DMS53 (cell line): ENCODE measurements at regions not wholly inside any gene's neighbourhood (a gene's known extent, or its start where the extent isn't known, plus 50 kb on each side); places are given as distances from the start of the nearest gene placed in this dataset.

Source experiments
- DNase-seq: peaks from one replicate; lab custom pipeline; 2025; lab: John Stamatoyannopoulos, UW

DNA sequence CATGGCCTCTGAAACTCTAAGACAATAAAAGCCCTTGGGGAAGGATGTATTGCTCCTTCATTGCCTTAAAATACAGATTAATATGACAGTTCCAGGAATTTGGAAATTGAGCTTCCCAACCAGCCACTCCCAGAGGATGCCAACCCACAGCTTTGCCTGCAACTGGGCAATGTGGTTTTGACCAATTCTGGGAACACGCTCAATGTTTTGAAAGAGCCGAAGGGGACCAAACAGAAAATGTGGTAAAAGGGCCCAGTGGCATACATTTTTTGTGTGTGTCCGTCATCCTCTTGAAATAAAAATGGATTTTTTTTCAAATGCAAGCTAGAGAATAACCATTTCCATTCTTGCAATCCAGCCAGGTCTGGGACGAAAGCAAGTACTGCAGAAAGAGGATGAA, 88.3 kb upstream of the PLEKHG7 start:
- DNase-seq: no peak

GRCh38 chr12:92614001-92614400, 88.8 kb upstream of the PLEKHG7 start:
- DNase-seq: no peak

- no peak for DNase-seq
Observed at GRCh38 chr12:92612611-92613010, 90.2 kb upstream of the PLEKHG7 start.

DNA sequence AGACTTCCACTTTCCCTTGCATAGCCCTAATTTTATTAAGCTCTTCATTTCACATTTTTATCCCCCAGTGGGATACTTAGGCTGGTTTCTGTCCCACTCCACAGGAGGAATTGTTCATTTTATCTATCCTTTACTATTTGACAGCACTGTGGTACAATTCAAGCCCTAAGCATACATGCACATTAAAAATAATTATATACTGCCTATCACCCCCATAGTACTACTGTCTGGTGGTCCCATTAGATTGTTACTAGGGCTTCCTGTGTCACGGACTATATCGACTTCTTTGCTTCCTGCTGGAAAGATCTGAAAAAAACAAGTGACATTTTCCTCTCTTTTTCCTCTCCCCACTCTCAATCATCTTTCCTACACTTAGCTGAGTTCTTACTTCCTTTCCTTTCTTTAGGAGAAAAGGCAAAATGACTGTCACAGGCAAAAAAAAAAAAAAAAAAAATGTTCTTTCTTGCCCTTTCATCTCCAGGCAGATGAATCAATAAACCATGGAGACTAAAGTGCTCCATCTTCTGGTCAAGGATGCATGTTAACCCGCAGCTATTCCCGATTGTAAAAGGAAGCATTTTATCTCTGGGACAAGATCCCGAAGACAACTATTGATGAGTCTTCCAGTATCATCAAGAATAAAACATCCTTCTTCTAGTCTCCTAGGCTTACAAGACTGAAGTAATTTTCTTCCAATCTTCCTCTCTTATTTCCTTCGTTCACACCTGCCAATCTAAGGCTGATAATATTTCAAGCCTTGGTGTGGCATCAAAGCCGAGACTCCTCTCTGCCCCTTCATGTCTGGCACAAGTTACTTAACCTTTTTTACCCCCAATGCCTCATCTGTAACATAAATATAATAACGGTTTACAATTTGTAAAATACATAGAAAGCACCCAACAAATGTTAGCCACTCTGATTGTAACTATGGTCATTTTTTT, 94.4 kb upstream of the PLEKHG7 start:
- peak; percentile 85 for DNase-seq

DNA sequence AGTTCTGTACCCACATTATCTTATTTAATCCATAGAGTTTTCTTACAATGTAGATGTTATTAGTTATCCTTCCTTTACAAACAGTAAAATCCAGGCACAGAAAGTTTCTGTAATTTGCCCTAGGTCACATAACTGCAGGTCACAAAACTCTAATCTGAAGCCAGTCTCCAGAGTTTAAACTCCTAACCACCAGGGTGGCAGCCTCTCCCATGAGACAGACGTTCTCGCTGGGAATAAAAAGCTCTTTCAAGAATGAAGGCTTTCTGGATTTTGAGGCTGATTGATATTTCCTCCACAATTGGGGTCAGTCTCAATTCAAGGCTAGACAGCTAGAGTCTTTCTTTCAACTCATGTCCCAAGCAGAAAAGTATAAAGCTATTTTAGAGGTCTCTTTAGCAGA, 95.8 kb upstream of the PLEKHG7 start:
- no peak for DNase-seq

- no peak for DNase-seq
Observed at GRCh38 chr12:92605621-92606170, 97.1 kb upstream of the PLEKHG7 start.

DNA sequence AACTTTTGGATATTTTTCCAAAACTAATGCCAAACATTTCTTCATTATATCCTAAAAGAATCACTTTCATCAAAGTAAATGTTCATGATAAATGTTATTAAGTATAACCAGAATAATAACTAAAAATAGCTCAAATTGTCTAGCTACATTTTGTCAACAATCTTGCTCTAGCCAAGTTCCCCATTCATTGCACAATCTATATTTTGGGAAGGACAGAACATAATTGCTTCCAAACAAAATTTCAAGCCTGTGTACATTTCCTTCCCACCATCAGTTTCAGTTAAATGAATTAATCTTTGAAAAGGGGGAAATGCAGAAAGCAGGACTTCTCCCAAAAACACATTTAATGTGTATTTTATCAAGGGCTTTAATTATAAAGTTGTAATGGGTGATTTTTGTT, 98.0 kb upstream of the PLEKHG7 start:
- DNase-seq: no peak

DNA sequence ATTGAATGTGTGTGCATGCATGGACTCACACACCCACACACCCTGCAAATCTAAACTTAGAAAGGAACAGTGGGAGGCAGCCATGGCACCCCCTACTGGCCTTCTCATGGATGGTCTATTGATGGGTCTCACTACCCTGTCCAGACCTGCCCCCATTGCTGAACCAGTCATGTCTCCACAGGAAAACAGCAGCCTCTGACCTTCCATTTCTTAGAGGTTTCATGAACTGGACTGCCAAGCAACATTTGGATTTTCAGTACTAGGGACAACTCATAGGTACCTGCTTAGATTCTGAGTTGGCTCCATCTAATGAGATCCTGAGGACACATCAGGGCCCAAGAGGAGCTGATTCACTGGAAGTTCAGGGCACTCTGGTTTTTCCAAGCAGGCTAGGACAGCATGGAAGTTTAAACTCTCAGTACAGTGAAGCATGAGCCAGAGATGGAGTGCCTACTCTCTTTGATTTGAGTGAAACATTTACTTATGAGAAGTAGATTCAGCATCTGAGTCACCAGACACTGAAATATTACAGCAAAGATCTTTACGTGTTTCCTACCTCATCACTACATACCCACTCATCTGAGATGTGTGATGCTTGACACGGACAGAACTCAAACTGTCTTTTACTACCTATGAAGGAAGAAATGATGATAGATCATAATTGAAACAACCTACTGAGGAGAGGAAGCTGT, 98.9 kb upstream of the PLEKHG7 start:
- DNase-seq: peak; percentile 47

DNA sequence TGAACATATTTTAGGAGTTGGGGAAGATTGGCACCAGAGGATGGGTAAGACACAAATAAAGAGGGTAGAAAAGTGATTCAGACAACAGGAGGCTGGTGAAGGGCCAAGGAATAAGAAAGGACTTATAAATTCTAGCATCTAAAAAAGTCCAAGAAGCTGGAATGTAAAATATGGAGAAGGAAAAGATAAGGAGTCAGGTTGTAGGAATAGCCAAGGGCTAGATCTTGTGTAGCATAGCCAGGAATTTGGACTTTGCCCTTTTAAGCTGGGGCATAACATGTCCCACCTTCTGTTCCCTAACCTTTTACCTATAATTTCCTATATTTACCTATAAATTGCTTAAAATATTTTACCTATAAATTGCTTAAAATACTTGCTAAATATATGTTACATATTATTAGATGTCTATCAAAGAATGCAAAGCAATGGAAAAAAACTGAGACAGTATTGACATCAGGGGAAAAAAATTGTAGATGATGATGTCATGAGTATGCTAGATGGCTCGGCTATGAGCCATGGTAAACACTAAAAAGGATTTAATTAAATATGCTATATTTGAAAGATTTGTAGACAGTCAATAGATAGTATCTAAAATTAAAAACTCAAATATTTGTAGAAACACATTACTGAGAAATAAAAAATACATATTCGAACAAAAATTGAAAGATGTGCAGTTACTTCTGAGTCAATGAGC, 99.7 kb upstream of the PLEKHG7 start:
- peak; percentile 67 for DNase-seq

DNA sequence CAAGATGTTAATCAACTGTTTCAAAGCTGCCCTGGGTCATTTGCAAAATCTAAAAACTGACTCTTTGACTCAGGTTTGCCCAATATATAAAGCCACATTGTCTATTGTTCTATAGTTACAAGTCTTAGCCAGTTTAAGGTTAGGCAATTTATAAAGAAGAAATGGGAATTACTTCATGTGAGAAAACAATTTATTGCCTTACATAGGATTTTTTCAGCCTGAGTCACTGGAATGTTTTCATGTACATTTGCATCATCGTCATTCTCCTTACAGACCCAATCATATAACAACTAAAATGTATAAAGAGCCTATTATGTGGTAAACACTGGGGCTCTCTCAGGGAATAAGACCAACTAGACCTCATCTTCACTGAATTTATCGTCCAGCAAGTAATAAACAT, 100.3 kb upstream of the PLEKHG7 start:
- DNase-seq: no peak

DNA sequence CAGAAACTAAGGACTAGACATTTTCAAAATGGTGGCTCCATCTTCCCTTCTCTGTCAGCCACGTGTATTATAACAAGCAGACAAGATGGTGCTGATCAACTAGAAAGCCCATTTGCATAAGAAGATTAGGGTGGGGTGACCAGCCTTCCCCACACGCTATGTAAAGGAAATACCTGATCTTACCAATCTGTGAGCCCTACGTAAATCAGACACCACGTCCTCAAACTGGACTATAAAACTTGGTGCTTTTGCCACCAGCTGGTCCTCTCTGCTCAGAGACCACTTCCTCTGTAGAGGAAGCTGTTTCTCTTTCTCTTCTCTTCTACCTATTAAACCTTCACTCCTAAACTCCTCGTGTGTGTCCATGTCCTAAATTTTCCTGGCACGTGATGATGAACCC, 101.1 kb upstream of the PLEKHG7 start:
- no peak for DNase-seq

DNA sequence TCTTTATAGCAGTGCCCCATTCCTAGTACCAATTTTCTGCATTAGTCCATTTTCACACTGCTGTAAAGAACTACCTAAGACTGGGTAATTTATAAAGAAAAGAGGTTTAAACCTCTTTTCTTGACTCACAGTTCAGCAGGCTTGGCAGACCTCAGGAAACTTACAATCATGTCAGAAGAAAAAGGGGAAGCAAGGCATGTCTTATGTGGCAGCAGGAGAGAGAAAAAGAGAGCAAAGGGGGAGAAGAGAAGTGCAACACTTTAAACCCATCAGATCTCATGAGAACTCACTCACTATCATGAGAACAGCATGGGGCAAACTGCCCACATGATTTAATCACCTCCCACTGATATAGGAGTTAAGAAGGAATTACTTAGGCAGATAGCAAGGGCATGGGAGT, 101.6 kb upstream of the PLEKHG7 start:
- no peak for DNase-seq

GRCh38 chr12:92600052-92600451, 102.7 kb upstream of the PLEKHG7 start:
- peak; percentile 37 for DNase-seq

DNA sequence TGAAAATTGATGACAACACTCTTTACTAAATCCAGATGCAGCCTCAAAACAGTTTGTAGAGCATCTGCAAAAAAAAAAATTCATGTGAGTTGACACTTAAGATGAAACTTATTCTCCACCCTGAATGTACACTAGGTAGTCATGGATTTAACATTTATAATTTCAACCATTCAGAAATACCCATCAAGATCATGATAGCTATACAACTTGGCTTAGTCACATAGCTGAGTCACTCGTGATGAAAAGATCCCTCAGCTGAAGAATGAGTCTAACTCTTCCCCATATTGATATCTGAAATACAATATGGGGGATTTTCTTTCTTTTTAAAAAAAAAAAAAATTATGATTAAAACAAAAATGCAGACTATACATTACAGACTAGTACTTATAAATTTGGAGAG, 104.8 kb upstream of the PLEKHG7 start:
- peak; percentile 31 for DNase-seq

DNA sequence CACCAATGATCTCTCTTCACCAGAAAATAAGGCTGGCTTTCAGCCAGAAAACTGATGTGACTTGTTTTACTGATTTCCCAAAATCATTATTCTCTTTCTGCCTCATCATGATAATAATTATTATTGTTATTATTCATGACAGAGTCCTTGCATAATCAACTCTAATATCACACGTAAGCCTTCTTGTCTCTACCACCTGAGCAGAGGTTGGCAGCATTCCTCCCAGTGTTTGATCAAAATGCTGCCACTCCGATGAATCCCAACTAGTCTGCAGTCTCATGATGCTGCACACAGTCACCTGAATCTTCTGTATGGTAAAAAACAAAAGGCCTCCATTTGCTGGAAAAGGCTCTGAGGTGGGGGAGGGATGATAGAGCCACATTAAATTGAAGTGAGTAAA, 105.7 kb upstream of the PLEKHG7 start:
- no peak for DNase-seq

DNA sequence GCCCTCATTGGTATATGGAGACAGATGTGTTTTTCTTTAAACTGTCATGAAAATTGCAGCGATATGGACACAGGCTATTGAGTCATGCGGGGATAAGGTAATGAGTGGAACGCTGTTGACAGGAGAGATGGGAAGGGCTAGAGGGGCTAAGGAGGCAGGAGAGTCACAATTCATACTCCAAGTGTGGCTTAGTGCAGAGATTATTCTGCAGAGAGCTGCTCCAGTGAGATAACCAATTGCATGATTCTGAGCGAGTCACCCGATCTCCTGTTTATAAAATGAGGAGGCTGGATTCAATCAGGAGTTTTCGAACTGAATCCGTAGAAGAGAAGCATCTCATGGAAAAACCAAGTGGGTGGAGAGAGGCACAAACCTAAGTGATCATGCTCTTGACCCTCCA, 106.4 kb upstream of the PLEKHG7 start:
- DNase-seq: no peak

GRCh38 chr12:92595663-92596062, 107.1 kb upstream of the PLEKHG7 start:
- DNase-seq: no peak

DNA sequence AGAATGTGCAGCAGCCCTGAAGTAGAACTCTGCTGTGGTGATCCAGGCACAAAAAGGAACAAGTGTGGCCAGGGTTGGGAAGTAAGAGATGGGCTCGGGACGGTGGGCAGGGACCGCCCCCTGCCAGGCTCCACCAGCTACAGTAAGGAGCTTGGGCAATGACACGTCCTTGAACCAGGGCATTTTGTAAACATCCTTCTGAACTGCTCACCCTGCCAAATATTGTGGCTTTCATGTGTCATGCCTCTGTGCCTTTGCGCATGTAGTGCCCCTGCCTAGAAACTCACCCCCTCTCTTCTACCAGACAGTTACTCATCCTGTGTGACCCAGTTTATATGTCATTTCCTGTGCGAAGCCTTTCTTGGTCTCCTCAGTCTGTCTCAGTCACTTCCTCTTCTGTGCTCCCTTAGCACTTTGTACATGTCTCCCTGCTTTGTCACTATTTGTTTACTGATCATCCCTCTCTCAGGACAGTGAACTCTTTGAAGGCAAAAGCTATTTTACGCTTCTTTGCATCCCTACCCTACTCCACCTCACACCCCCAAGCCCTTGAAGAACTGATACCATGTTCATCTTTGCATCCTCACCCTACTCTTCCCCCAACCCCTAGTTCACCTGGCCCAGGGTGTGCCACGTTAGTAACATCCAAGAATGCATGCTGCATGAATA, 108.9 kb upstream of the PLEKHG7 start:
- peak; percentile 91 for DNase-seq

DNA sequence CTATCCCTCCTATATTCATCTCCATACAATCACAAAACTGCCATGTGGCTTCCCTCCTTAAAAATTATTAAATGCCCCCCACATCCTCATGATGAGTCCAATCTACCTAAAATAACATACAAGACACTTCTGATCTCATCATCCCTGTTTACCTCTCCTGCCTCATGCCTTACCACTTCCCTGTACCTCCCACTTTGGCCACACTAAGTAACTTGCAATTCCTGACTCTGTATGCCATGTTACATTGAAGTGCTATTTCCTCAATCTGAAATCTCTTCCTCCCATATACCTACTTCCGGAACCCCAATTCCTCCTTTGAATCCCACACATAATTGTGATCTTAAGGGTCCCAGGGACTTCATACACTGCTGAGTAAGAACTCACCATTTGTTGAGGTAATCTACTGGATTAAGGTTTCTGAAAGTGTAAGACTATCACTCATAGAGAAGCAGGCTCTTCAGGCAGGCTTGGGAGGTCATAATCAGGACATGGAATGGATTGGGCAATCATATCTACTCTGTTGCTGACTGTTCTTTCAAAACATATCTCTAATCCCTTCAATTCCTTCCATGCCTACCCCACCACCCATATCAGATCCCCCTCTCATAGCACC, 117.6 kb upstream of the PLEKHG7 start:
- DNase-seq: no peak

DNA sequence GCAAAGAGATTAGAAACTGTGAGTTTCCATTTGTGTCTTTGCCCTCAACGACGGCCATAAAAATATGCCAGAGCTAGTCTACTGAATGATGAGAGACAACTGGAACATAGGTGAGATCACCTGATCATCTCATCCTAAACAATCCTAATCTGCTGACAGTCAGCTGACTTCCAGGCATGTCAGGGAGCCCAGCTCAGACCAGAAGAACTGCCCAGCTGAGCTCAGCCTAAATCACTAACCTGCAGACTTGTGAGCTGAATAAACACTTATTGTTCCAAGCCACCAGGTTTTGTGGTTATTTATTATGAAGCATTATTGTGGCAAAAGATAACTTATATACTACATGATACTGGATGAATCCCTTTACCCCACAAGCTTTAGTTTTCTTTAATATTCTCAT, 118.9 kb upstream of the PLEKHG7 start:
- DNase-seq: no peak

DNA sequence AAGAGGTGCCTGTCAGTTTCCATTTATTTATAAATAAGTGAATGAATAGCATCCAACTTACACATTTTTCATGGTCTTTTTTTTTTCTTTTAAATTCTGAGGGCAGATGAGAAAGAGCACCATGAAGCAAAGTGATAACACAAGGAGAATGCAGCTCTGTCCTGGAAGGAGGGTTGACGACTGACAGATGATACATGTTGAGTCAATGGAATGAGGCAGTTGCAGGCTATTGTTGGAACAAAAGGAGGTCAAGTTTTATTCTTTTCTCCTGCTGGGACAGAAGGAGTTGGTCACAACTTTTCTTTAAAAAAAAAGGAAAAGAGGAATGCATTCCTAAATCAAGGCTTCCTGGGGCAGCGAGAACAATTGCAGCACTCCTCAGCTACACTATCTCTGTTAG, 119.9 kb upstream of the PLEKHG7 start:
- DNase-seq: no peak

- peak; percentile 82 for DNase-seq
Observed at GRCh38 chr12:92582475-92582874, 120.3 kb upstream of the PLEKHG7 start.
